ENCODE measurements at regions not wholly inside any gene's neighbourhood (a gene's known extent, or its start where the extent isn't known, plus 50 kb on each side); places are given as distances from the start of the nearest gene placed in this dataset.

GRCh38 chrX:46436744-46437143 lies 108.5 kb downstream of the ZNF674 start:
- H3K4me2 ChIP-seq (ENCODE audit: insufficient read depth, low read length) = no peak overlapping the region
- no peak overlapping the region for H3K4me3 ChIP-seq (ENCODE audit: low read depth in 1 of 2, low read length in 2 of 2)
- H4K20me1 ChIP-seq (ENCODE audit: insufficient read depth, low read length) = no peaks in the 10 kb centered on the region
- H3K9ac ChIP-seq (ENCODE audit: low read depth, low read length) = no peak overlapping the region
- H3K27me3 ChIP-seq (ENCODE audit: insufficient read depth, low read length, poor library complexity) = no peaks in the 10 kb centered on the region
- ATAC-seq (ENCODE audit: insufficient read depth, low read depth) (no peak), DNase-seq (no peak)
- H2AFZ ChIP-seq (ENCODE audit: low read depth, low read length) = no peak overlapping the region
- no peaks in the 10 kb centered on the region for H3K79me2 ChIP-seq (ENCODE audit: insufficient read depth, low read length)
- no peaks in the 10 kb centered on the region for H3K9me3 ChIP-seq (ENCODE audit: insufficient read depth, low read length, severe bottlenecking)
- TF ChIP-seq, protein P1, sequence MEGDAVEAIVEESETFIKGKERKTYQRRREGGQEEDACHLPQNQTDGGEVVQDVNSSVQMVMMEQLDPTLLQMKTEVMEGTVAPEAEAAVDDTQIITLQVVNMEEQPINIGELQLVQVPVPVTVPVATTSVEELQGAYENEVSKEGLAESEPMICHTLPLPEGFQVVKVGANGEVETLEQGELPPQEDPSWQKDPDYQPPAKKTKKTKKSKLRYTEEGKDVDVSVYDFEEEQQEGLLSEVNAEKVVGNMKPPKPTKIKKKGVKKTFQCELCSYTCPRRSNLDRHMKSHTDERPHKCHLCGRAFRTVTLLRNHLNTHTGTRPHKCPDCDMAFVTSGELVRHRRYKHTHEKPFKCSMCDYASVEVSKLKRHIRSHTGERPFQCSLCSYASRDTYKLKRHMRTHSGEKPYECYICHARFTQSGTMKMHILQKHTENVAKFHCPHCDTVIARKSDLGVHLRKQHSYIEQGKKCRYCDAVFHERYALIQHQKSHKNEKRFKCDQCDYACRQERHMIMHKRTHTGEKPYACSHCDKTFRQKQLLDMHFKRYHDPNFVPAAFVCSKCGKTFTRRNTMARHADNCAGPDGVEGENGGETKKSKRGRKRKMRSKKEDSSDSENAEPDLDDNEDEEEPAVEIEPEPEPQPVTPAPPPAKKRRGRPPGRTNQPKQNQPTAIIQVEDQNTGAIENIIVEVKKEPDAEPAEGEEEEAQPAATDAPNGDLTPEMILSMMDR (IDR thresholded peaks at IDR 0.05; ENCODE audit: borderline replicate concordance, extremely low read depth, low read length, poor library complexity, severe bottlenecking) = no peak
- no peaks in the 10 kb centered on the region for H3K36me3 ChIP-seq (ENCODE audit: insufficient read depth, low read length)
- H3K4me1 ChIP-seq (ENCODE audit: insufficient read depth, low read length) = no peaks in the 10 kb centered on the region
- no peak overlapping the region for H3K27ac ChIP-seq (ENCODE audit: low read length)

GRCh38 chrX:46433892-46434291 lies 111.3 kb downstream of the ZNF674 start:
- no peak for ATAC-seq (ENCODE audit: insufficient read depth, low read depth)
- no peak for DNase-seq
- no peaks in the 10 kb centered on the region for H3K79me2 ChIP-seq (ENCODE audit: insufficient read depth, low read length)

GRCh38 chrX:46408553-46409407 lies 136.4 kb downstream of the ZNF674 start:
- Histone ChIP-seq H3K27me3 (ENCODE audit: insufficient read depth, low read length, poor library complexity) (no peaks in the 10 kb centered on the region), H3K9ac (ENCODE audit: low read depth, low read length) (no peak overlapping the region), H3K4me1 (ENCODE audit: insufficient read depth, low read length) (peaks cover 2% of the 10 kb centered on the region; the same call in 1 of the 2 replicates), H3K27ac (ENCODE audit: low read length) (no peak overlapping the region), H3K4me3 (ENCODE audit: low read depth in 1 of 2, low read length in 2 of 2) (no peak overlapping the region), H2AFZ (ENCODE audit: low read depth, low read length) (no peak overlapping the region), H3K36me3 (ENCODE audit: insufficient read depth, low read length) (no peaks in the 10 kb centered on the region), H3K9me3 (ENCODE audit: insufficient read depth, low read length, severe bottlenecking) (no peaks in the 10 kb centered on the region), H3K4me2 (ENCODE audit: insufficient read depth, low read length) (no peak overlapping the region), H3K79me2 (ENCODE audit: insufficient read depth, low read length) (no peaks in the 10 kb centered on the region), H4K20me1 (ENCODE audit: insufficient read depth, low read length) (no peaks in the 10 kb centered on the region)
- peak; percentile 67 for DNase-seq
- ATAC-seq (ENCODE audit: insufficient read depth, low read depth) = peak; percentile 47; the same call in 1 of the 3 replicates
- TF ChIP-seq EZH2 (IDR thresholded peaks at IDR 0.05; ENCODE audit: borderline replicate concordance, low read depth, low read length, severe bottlenecking) = no peak
- TF ChIP-seq, protein P1 (IDR thresholded peaks at IDR 0.05; ENCODE audit: borderline replicate concordance, extremely low read depth, low read length, poor library complexity, severe bottlenecking) = peak; percentile 80

More at GRCh38 chrX:46433892-46434291, 111.3 kb downstream of the ZNF674 start:
- no peak overlapping the region for H3K27ac ChIP-seq (ENCODE audit: low read length)
- no peaks in the 10 kb centered on the region for H3K36me3 ChIP-seq (ENCODE audit: insufficient read depth, low read length)
- H3K27me3 ChIP-seq (ENCODE audit: insufficient read depth, low read length, poor library complexity) = no peaks in the 10 kb centered on the region
- no peak overlapping the region for H3K4me2 ChIP-seq (ENCODE audit: insufficient read depth, low read length)
- no peaks in the 10 kb centered on the region for H3K4me1 ChIP-seq (ENCODE audit: insufficient read depth, low read length)
- H4K20me1 ChIP-seq (ENCODE audit: insufficient read depth, low read length) = no peaks in the 10 kb centered on the region
- no peak overlapping the region for H3K9ac ChIP-seq (ENCODE audit: low read depth, low read length)
- no peaks in the 10 kb centered on the region for H3K9me3 ChIP-seq (ENCODE audit: insufficient read depth, low read length, severe bottlenecking)
- TF ChIP-seq, protein P1 (IDR thresholded peaks at IDR 0.05; ENCODE audit: borderline replicate concordance, extremely low read depth, low read length, poor library complexity, severe bottlenecking) = no peak
- no peak for TF ChIP-seq EZH2 (IDR thresholded peaks at IDR 0.05; ENCODE audit: borderline replicate concordance, low read depth, low read length, severe bottlenecking)
- no peak overlapping the region for H3K4me3 ChIP-seq (ENCODE audit: low read depth in 1 of 2, low read length in 2 of 2)
- H2AFZ ChIP-seq (ENCODE audit: low read depth, low read length) = no peak overlapping the region
